Adipocyte (in vitro differentiated cells): ENCODE measurements at regions not wholly inside any gene's neighbourhood (a gene's known extent, or its start where the extent isn't known, plus 50 kb on each side); places are given as distances from the start of the nearest gene placed in this dataset.

Experiments
- DNase-seq: peaks from one replicate; pipeline ENCODE4 v3.0.0-alpha.2; 2015; ENCODE audit warnings: low read depth
- H3K27me3 ChIP-seq: replicated peaks from 2 replicates; pipeline ENCODE4 v1.7.0; 2013; ENCODE audit warnings: mild to moderate bottlenecking, low read length, moderate library complexity; ENCODE audit not compliant: control insufficient read depth, insufficient read depth
- H3K36me3 ChIP-seq: 2 replicates; pipeline ENCODE4 v1.7.0; 2013; ENCODE audit warnings: low read length, mild to moderate bottlenecking, moderate library complexity; ENCODE audit not compliant: control insufficient read depth, insufficient read depth, severe bottlenecking
- H3K4me1 ChIP-seq: 2 replicates; pipeline ENCODE4 v1.7.0; 2013; ENCODE audit warnings: mild to moderate bottlenecking, low read length, moderate library complexity; ENCODE audit not compliant: control insufficient read depth, insufficient read depth
- H3K4me3 ChIP-seq: 2 replicates; pipeline ENCODE4 v1.7.0; 2013; ENCODE audit warnings: mild to moderate bottlenecking, low read length, moderate library complexity
- H3K9ac ChIP-seq: 2 replicates; pipeline ENCODE4 v1.7.0; 2013; ENCODE audit warnings: mild to moderate bottlenecking, low read length, moderate library complexity
- H3K9me3 ChIP-seq: 2 replicates; pipeline ENCODE4 v1.7.0; 2013; ENCODE audit warnings: mild to moderate bottlenecking, low read length, moderate library complexity; ENCODE audit not compliant: control insufficient read depth

DNA sequence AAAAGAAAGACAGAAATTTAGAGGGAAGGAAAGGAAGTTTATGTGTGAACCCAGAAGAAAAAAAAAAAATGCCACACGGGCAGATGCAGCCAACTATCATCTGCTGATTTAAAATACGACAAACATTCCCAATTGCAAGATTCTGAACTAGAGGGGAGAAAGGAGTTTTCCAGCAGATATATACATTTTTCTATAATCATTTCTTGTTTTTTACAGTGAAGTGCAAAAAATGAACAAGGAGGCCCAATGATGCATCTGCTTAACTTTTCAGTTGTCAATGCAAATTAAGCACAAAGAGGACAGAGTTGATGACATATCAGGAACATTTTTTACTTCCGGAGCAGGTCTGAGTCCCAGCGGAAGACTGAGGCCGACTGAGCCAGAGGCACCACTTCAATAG is 144.7 kb downstream of the MYCN start:
- Histone ChIP-seq H3K4me3 (no peak overlapping the region), H3K27me3 (no peaks in the 10 kb centered on the region), H3K36me3 (no peaks in the 10 kb centered on the region), H3K4me1 (no peaks in the 10 kb centered on the region), H3K9ac (no peak overlapping the region), H3K9me3 (no peaks in the 10 kb centered on the region)
- DNase-seq: no peak

DNA sequence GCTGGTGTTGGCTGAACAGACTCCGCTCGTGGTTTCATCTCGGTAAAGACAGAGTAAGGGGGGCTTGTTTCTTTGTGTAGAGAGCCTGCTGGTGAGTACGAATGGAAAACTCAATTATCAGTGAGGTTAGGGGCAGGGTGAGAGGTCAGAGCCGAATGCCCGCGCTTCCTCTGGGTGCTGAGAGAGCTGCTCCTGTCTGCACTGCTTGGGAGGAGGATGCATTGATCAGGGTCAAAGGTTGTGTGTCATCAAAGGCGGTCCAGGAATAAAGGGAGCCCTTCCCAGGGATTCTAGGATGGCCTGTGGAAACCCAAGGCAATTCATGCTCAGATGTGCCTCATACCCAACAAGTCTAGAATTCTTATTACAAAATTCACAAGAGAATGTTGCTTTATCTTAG is 143.9 kb downstream of the MYCN start:
- H3K4me1 ChIP-seq: no peaks in the 10 kb centered on the region
- no peak for DNase-seq
- no peaks in the 10 kb centered on the region for H3K27me3 ChIP-seq
- H3K36me3 ChIP-seq: no peaks in the 10 kb centered on the region
- no peak overlapping the region for H3K4me3 ChIP-seq
- H3K9me3 ChIP-seq: no peaks in the 10 kb centered on the region
- H3K9ac ChIP-seq: no peak overlapping the region

DNA sequence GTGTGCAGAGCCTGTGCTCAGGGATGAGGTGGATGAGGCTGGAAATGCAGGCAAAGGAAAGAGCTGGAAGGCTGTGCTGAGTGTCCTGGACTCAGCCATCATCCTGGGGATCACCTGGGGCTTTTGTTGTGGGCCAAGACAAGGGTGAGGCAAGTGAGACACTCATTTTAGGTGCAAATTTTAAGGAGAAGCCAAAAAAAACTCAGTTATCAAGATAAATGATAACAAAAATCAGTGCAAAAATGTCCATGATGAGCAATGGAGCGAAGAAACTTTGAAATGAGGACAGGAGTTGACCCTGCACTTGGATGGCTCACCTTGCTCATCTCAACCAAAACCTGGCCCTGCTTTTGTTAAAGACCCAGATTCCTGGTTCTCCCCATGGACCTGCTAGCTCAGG is 141.9 kb downstream of the MYCN start:
- Histone ChIP-seq H3K9me3 (no peaks in the 10 kb centered on the region), H3K27me3 (no peaks in the 10 kb centered on the region), H3K36me3 (no peaks in the 10 kb centered on the region), H3K9ac (no peak overlapping the region), H3K4me3 (no peak overlapping the region), H3K4me1 (no peaks in the 10 kb centered on the region)
- DNase-seq: no peak

DNA sequence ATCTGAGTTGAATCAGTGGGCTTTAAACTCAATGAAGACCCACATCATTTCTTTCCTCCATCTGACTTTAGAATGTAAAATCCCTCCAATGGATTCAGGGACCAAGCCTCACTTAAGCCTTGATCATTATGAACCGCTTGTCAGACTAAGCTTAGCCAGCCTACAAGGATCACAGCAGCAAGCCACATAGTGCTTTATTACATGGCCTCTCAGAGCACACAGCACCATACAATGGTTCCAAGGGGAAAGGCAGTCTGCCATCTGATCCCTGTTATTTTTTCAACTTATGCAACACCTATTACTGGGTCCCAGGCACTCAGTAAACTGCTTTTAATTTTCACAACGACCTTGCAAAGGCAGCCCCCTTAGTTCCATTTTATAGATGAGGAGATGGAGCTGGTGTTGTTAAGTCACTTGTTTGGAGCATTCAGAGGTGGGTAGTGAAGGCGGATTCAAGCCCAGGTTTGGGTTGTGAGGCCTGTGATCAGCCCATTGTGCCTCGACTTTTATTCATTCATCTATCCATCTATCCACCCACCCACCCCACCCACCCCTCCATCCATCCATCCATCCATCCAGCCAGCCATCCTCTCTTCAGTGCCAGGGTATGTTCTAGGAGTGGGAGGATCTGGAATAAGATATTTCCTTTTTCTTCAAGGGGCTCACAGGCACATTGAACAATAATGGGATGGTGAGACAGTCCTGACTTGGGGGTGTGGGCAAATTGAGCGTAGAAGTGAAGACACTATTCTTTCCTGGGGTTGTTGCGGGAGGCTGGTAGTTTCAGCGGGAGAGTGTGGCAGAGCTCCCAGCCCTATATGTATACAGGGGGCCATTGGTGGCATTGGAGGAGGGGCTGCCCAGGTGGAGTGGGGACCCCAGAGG is 141.2 kb downstream of the MYCN start:
- DNase-seq: no peak
- Histone ChIP-seq H3K9ac (no peak overlapping the region), H3K27me3 (no peaks in the 10 kb centered on the region), H3K4me3 (no peak overlapping the region), H3K36me3 (no peaks in the 10 kb centered on the region), H3K4me1 (no peaks in the 10 kb centered on the region), H3K9me3 (no peaks in the 10 kb centered on the region)

DNA sequence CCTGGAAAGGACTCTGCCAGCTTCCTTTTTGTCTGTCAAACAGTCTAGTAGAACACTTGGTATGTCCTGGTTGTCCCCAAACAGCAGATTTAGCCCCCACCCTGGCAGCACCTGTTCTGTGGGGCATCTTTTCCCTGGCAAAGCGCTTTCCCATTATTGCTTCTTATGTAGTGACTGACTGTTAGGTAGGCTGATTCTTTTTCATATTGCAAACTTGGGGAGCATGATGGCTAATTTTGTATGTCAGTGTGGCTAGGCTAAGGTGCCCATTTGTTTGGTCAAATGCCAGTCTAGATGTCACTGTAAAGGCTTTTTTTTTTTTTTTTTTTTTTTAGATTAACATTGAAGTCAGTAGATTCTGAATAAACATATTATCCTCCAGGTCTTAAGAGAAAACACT is 140.2 kb downstream of the MYCN start:
- Histone ChIP-seq H3K9ac (no peak overlapping the region), H3K27me3 (no peaks in the 10 kb centered on the region), H3K4me1 (no peaks in the 10 kb centered on the region), H3K4me3 (no peak overlapping the region), H3K9me3 (no peaks in the 10 kb centered on the region), H3K36me3 (no peaks in the 10 kb centered on the region)
- no peak for DNase-seq

DNA sequence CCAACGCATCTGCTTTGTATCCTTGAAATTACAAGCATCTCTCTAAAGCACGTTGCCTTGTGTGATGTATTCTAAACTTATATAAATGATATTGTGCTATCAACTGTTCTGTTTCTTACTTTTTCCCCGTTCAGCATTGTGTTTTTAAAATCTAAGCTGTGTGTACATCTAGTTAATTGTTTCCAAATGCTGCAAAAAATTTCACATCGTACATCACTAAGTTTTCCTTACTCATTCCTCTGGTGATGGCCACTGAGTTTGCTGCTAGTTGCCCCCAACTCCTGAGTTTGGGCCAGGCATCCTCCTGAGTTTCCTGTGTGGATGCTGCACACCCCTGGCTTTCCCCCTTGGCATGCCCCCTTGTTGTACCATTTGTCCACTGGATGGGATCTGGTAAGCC is 139.7 kb downstream of the MYCN start:
- DNase-seq: no peak
- no peak overlapping the region for H3K9ac ChIP-seq
- no peaks in the 10 kb centered on the region for H3K4me1 ChIP-seq
- no peaks in the 10 kb centered on the region for H3K36me3 ChIP-seq
- no peaks in the 10 kb centered on the region for H3K27me3 ChIP-seq
- H3K9me3 ChIP-seq: no peaks in the 10 kb centered on the region
- no peak overlapping the region for H3K4me3 ChIP-seq

DNA sequence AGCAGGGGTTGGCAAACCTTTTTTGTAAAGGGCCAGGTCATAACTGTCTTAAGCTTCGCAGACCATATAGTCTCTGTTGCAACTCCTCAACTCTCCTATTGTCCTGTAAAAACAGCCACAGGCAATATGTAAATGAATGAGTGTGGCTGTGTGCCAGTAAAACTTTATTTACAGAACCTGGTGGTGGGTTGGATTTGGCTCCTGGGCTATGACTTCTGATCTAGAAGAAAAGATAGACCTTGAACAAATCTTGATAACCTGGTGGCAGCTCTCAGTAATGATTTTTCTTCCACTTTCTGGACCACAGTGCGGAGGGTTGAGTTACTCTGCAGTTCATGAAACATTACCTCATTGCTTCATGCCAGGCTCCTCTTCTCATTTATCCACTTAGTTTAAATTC is 139.3 kb downstream of the MYCN start:
- Histone ChIP-seq H3K27me3 (no peaks in the 10 kb centered on the region), H3K4me3 (no peak overlapping the region), H3K9ac (no peak overlapping the region), H3K36me3 (no peaks in the 10 kb centered on the region), H3K4me1 (no peaks in the 10 kb centered on the region), H3K9me3 (no peaks in the 10 kb centered on the region)
- DNase-seq: no peak

DNA sequence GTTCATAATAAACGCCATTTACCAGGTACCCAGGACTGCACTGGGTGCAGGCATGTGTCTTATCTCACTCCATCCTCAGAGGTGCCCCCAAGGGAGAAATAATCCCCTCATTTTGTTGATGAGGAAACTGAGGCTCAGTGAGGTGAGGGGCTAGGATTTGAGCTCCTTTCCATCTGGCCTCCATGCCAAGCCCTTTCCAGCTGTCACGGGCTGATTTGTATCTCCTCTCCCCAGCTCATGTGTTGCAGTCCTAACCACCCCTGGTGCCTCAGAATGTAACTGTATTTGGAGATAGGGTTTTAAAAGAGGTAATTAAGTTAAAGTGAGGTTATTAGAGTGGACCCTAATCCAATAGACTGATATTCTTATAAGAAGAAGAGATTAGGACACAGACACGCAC is 137.3 kb downstream of the MYCN start:
- Histone ChIP-seq H3K36me3 (no peaks in the 10 kb centered on the region), H3K4me3 (no peak overlapping the region), H3K27me3 (no peaks in the 10 kb centered on the region), H3K4me1 (no peaks in the 10 kb centered on the region), H3K9me3 (no peaks in the 10 kb centered on the region), H3K9ac (no peak overlapping the region)
- no peak for DNase-seq

DNA sequence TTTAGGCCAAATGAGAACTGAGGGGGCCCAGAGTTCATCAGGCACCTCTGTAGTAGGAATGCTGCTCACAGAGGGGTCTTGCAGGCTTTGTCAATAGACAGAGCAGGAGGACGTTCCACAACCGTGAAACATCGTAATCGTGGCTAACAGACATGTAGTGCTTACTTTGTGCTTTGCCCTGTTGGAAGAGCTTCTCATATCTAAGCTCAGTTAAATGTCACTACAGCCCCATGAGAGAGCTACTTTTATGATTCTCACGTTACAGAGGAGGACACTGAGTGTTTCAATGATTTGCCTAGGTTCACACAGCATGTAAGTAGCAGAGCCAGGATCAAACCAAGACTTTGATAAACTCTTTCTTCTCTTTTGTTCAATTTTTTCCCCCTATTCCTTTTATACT is 136.6 kb downstream of the MYCN start:
- Histone ChIP-seq H3K9ac (no peak overlapping the region), H3K36me3 (no peaks in the 10 kb centered on the region), H3K4me1 (no peaks in the 10 kb centered on the region), H3K27me3 (no peaks in the 10 kb centered on the region), H3K4me3 (no peak overlapping the region), H3K9me3 (no peaks in the 10 kb centered on the region)
- DNase-seq: no peak

DNA sequence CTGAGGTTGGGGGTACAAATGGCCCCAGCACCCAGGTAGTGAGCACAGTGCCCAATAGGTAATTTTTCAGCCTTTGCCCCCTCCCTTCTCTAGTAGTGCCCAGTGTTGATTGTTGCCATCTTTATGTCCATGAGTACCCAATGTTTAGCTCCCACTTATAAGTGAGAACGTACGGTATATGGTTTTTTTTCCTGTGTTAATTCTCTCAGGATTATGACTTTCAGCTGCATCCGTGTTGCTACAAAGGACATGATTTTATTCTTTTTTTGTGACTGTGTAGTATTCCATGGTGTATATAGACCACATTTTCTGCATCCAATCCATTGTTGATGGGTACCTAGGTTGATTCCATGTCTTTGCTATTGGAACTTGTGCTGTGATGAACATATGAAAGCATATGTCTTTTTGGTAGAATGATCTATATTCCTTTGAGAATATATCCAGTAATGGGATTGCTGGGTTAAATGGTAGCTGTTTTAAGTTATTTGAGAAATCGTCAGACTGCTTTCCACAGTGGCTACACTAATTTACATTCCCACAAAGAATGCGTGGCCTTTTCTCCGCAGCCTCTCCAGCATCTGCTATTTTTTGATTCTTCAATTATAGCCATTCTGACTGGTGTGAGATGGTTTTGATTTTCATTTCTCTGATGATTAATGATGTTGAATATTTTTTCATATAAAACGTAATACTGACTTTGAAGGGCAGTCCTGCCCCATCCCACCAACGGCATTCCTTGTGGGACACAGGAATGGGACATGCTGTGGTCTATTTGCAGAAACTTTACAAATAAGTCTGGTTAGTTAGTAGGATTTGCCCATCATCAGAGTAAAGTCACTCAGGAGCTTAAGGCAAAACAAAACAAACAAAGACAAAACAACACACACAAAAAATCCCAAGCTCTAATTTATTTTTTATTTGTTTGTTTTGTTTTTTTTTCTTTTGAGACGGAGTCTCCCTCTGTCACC is 135.0 kb downstream of the MYCN start:
- no peak for DNase-seq
- H3K9me3 ChIP-seq: no peaks in the 10 kb centered on the region
- no peaks in the 10 kb centered on the region for H3K4me1 ChIP-seq
- H3K9ac ChIP-seq: no peak overlapping the region
- no peaks in the 10 kb centered on the region for H3K36me3 ChIP-seq
- no peak overlapping the region for H3K4me3 ChIP-seq
- no peaks in the 10 kb centered on the region for H3K27me3 ChIP-seq

DNA sequence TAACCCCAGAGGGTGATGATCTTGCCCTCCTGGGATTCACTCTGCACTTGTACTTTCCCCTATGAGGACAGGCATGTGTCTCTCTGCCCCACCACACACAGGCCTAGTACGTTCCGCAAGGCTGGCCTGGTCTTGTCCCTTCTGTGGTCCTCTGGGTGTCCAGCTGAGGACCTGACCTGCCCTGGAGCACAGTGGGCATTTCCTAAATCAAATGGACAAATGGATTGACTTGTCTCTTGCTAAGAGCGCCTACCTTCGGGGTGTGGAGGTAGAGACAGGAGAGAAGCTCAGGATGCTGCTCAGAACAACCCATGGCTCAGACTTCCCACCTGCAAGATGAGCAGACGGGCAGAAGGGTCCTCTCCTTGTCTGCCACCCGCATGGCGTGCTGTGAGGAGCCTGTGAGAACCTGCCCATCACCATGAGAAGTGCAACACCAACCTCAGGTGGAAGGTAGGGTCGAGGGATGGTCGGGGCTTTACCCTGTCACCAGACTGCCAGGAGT is 133.6 kb downstream of the MYCN start:
- no peak overlapping the region for H3K9ac ChIP-seq
- DNase-seq: no peak
- no peaks in the 10 kb centered on the region for H3K9me3 ChIP-seq
- no peaks in the 10 kb centered on the region for H3K36me3 ChIP-seq
- H3K4me1 ChIP-seq: no peaks in the 10 kb centered on the region
- no peaks in the 10 kb centered on the region for H3K27me3 ChIP-seq
- H3K4me3 ChIP-seq: no peak overlapping the region
